ENCODE measurements at regions not wholly inside any gene's neighbourhood (a gene's known extent, or its start where the extent isn't known, plus 50 kb on each side); places are given as distances from the start of the nearest gene placed in this dataset.
"Not testable (repeated sequence)": the region's sequence is repeated elsewhere in the genome, so short reads cannot be mapped to it uniquely, and the experiment has no call there.

DNA sequence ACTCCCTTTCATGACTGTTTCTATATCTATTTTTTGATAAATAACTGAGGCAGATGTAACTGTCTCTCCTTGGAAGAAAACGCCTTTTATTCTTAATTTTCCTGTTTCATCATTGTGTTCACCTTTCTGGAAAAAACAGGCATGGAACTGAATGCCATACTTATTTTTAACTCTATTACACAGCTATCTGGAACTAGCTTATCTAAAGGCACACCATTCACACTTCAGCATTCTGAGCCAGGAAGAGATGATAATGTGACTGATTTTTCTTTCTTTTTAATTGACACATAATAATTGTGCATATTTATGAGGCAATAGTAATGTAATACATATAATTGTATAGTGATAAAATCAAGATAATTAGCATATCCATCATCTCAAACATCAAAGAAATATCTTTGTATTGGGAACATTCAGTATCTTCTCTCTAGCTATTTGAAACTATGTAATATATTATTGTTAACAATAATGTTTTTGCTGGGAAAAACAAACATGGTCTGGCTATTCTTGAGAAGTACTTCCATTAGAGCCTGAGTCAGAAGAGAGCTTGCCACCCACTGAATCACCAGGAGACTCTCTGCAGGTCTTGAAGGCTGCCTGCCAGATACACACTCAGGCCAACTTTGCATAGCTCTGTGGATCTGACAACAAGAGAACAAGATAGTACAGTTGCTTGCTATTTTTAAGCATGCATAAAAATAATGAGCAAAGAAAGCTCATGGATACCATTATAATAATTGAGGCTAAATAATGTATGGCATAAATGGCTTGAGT lies 501.0 kb upstream of the EDIL3 start:
- DNase-seq = no peak

DNA sequence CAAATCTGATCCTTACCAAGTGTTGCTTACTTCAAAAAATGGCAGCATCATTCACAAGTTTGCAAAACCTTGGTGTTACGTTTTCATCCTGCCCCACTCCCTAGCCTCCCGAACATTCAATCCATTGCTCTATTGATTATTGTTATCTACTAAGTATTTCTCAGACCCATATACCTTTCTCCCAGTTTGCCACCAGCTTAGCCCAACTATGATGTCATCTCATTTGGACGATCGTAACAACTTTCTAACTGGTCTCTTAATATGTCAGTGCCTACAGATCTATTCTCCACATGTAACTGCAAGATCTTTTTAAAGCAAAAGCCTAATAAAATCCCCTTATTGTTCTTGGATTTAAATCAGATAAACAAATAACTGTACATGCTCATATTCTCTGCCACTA lies 497.1 kb upstream of the EDIL3 start:
- no peak for DNase-seq

DNA sequence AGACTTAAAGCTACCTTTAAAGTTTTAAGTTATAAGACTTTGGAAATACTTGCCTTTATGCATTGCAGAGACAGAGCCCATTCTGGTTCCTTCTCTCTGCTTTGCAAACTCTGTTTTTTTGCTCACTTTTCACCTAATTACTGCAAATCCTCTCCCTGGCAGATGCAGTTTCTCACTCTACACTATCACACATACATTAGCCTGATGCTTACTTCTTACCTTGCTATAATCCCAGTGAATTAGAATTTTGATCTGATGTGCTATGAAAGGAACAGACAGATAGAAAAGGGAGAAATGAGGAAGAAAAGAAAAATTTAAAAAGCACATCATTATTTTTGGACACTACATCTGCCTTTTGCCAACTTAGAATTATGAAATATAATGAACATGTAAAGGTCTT lies 489.5 kb upstream of the EDIL3 start:
- no peak for DNase-seq

DNA sequence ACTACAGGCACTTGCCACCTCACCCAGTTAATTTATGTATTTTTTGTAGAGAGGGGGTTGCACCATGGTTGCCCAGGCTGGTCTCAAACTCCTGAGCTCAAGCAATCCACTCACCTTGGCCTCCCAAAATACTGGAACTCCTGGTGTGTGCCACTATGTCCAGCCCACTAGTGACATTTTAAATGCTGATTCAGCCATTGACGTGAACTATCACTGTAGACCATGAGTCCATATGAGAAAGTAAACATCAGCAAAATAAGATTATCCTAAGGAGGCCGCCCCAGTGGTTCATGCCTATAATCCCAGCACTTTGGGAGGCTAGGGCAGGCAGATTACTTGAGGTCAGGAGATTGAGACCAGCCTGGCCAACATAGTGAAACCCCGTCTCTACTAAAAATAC lies 488.1 kb upstream of the EDIL3 start:
- no peak for DNase-seq

GRCh38 chr5:84870369-84870768 lies 485.7 kb upstream of the EDIL3 start:
- no peak for DNase-seq

DNA sequence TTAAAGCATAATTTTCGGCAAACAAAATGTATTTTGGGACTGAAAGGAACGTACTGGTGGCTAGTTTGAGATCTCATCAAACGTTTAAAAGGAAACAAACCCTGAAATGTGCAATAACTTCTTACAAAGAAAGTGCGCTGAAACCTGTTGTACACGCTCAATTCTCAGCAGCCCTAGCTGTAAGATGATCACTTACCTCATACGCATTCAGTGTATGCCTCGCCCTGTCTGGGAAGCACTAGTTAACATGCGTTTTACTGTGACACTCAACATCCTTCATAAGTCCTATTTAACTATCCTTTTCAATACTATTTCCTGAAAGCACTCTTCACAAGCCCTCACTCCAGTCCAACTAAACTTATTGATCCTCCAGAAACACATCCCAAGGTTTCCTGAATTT lies 485.0 kb upstream of the EDIL3 start:
- DNase-seq = no peak

- not testable (repeated sequence) for DNase-seq
Measured at GRCh38 chr5:84863936-84864335, 479.3 kb upstream of the EDIL3 start.

DNA sequence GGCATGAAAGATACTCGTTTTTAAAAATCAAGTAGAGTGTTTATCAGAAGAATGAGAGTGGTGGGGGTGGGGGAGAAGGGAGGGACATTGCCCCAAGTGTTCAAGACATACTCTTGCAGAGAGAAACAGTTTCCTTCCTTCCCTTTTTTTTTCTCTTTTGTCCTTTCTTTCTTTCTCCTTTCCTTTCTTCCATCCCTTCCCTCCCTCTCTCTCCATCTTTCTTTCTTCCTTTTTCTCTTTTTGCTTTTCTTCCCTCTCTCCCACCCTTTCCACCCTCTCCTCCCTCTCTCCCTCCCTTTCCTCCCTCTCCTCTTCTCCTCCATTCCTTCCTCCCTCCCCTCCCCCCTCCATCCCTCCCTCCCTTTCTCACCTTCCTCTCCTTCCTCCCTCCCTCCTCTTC lies 478.3 kb upstream of the EDIL3 start:
- no peak for DNase-seq

DNA sequence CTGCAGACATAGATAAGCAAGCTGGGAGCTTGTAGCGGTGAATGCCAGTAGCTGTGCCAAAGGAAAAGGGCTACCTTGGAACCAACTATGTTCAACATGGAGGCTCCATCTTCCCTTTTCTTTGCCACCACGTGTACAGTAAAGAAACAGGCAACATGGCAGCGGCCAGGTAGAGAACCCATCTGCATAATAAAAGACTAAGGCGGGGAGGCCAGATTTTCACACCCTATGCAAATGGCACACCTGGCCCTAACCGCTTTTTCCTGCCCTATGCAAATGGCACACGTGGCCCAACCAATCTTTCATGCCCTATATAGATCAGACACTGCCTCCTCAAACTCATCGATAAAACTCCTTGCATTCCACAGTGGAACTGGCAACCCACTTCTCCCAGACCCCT lies 477.5 kb upstream of the EDIL3 start:
- DNase-seq = no peak

DNA sequence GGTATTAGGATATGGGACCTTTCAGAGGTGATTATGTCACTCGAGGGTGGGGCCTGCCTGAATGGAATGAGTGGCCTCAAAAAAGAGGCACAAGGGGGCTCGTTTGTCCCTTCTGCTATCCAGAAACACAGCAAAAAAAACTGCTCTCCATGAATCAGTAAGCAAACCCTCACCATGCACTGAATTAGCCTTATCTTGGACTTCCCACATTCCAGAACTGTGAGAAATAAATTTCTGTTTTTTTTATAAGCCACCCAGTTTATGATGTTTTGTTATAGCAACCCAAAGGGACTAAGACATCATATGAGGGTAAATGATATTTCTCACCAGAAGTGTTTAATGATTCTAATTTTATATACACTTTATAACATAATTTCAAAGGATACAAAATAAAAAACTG lies 476.6 kb upstream of the EDIL3 start:
- DNase-seq = no peak

DNA sequence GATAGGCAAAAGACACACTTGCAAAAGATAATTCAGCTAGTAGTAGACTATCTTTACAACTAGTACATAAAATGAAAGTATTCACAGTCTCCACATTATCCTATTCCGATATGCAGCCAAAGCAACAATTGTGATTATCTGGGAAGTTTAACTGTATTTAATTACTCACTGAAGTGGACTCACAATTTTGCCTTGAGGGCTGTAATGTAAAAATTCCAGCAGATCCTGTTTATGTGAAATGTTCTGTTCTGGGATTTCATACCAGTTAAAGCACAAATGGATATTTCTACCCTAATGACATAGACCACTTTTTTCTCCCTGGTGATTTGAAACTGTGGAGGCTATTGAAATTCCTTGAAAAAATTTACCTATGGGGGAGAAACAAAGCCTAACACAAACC lies 474.4 kb upstream of the EDIL3 start:
- no peak for DNase-seq

DNA sequence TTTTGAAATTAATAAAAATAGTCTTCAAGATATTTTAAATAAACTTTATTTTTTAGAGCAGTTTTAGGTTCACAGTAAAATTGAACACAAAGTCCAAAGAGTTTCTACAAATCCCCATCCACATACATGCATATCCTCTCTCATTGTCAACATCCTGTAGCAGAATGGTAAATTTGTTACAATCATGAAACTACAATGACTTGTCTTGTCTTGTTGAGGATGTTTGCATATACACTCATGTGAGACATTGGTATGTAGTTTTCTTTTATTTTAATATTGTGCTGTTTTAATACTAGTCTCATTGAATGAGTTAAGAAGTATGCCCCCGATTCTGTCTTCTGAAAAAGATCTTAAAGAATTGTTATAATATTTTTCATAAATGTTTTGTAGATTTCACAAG lies 447.0 kb upstream of the EDIL3 start:
- no peak for DNase-seq

DNA sequence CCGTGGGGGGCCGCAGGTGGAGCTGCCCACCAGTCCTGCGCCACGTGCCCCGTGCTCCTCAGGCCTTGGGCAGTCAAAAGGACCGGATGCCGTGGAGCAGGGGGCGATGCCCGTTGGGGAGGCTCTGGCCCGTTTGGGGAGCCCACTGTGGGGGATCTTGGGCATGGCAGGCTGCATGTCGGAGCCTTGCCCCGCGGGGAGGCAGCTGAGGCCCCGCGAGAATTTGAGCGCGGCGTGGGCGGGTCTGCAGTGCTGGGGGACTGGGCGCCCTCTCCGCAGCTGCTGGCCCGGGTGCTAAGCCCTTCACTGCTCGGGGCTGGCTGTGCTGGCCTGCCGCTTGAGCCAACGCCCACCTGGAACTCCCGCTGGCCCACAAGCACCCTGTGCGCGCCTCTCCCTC lies 445.6 kb upstream of the EDIL3 start:
- DNase-seq = no peak

DNA sequence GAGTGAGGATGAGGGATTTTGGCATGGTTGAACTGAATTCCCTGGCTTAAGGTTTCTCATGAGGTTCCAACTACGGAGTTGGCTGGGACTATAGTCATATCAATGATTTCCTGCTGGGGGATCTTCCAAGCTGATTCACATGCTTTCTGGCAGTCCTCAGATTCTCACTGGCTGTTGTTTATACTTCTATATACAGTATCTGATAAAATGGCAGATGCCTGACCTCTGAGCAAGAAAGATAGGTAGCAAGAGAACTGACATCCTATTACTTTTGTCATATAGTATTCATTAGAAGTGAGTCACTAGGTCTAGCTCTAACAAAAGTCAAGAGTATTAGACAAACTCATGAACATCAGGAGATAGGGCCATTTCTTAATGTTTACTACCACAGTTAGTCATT lies 440.9 kb upstream of the EDIL3 start:
- no peak for DNase-seq

GRCh38 chr5:84821924-84822323 lies 437.2 kb upstream of the EDIL3 start:
- DNase-seq = no peak

GRCh38 chr5:84817953-84818352 lies 433.3 kb upstream of the EDIL3 start:
- DNase-seq = no peak

DNA sequence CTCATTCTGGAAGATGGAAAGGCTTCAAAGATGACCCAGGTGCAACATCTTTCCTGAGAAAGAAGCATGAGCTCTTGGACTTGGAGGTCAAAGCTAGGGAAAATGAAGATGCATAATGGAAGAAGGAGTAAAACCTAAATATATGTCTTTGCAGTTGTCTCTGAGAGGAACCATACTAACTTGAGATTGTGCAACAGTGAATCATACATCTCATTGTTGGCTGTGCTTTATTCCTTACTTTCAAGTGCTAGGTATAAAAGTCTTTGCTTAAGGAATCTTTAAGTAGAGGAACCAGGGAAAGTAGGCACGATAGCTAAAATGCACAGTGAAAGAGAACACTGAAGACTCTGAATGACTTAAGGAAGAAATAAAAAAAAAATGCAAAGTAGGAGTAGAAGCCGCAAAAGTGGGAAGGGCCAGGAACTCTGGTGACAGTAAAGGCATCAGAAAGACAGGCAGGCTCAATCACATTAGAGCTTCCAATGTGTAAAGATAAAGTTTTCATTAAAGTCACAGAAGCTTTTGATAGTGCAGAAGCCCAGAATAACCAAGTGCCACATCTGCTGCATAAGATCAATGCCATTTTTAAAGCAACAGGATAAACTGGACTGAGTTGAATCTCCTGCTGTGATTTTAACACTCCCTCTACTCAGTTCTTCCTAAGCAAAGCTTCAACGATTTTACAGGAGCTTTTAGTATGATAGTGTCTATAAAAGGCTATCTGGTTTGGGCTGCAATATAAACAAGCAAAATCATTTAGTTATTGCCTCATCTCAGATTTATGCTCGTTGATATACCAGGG lies 432.3 kb upstream of the EDIL3 start:
- no peak for DNase-seq

DNA sequence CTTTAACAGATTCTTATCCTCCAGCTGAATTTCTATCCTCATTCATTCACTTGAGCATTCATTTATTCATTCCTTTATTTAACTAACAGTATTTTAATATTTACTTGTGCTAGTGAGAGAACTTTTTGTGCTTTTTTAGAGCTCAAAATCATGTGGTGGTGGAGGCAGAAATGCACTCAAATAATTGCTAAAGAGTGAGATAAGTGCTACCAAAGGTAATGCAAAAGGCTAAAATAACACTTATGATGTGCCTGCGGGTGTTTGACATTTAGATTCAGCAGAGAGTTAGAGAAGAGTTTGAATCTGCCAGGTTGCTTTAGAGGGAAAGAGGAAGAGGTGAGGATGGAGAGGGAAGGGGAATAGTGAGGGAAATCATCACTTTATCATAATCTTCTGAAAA lies 431.5 kb upstream of the EDIL3 start:
- no peak for DNase-seq

GRCh38 chr5:84805473-84805872 lies 420.8 kb upstream of the EDIL3 start:
- no peak for DNase-seq

DNA sequence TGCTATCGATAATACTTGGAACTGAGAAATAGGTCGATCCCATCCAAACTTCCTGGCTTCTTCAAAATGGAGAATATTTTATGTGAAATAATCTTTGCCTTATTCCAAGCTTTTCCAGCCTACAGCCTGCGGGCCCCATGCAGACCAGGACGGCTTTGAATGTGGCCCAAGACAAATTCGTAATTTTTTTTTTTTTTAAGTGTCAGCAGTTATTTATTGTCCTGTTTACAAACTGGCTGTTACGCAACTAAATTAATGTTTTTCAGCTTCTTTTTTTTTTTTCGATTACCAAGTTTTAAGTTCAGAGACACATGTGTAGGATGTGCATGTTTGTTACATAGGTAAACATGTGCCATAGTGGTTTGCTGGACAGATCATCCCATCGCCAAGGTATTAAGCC lies 411.7 kb upstream of the EDIL3 start:
- DNase-seq = no peak

- DNase-seq = no peak
Measured at GRCh38 chr5:84794486-84795035, 409.9 kb upstream of the EDIL3 start.

- no peak for DNase-seq
Measured at GRCh38 chr5:84791730-84792129, 407.1 kb upstream of the EDIL3 start.

GRCh38 chr5:84791138-84791537 lies 406.5 kb upstream of the EDIL3 start:
- DNase-seq = no peak

DNA sequence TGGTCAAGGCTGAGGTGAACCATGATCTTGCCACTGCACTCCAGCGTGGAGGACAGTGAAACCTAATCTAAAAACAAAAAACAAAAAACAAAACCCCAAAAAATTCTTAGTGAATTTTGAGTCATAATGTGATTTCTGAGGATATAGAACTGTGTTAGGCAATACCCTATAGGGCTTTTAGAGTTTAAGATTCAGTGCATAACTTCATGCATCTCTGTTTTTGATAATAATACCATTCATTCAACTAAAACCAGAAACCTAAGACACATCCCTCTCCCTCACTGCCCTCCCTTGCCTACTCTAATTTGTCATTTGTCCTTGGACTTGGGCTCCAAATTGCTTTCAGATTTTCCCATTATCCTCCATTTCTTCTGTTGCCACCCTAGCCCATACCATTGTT lies 405.7 kb upstream of the EDIL3 start:
- DNase-seq = no peak

Data from COR-L47 (cell line).